H1 (cell line): ENCODE measurements at regions not wholly inside any gene's neighbourhood (a gene's known extent, or its start where the extent isn't known, plus 50 kb on each side); places are given as distances from the start of the nearest gene placed in this dataset.
"Not testable (repeated sequence)": the region's sequence is repeated elsewhere in the genome, so short reads cannot be mapped to it uniquely, and the experiment has no call there.

Source experiments
- CEBPB ChIP-seq: IDR thresholded peaks from 2 replicates; pipeline ENCODE4 v1.6.1; 2012; ENCODE audit warnings: low read depth, low read length
- EZH2 ChIP-seq: fragments of 200-600 bp; sonication (generic); IDR thresholded peaks from 2 replicates; pipeline ENCODE4 v1.7.1; 2012; ENCODE audit warnings: low read depth, mild to moderate bottlenecking, moderate library complexity, low read length, inconsistent platforms; ENCODE audit not compliant: severe bottlenecking
- POLR2A ChIP-seq, 2 experiments: IDR thresholded peaks; 1 replicate in 1 of 2; 2 replicates in 1 of 2; pipeline ENCODE4 v1.6.1; 2011; ENCODE audit warnings: low read depth in 2 of 2, low read length in 2 of 2, mild to moderate bottlenecking in 2 of 2; ENCODE audit errors: control extremely low read depth in 1 of 2
- POLR2AphosphoS5 ChIP-seq: IDR thresholded peaks from 2 replicates; pipeline ENCODE4 v1.6.1; 2011; ENCODE audit warnings: low read depth, low read length
- POU5F1 ChIP-seq: IDR thresholded peaks from 2 replicates; pipeline ENCODE4 v1.6.1; 2011; ENCODE audit warnings: low read depth, mild to moderate bottlenecking, low read length, moderate library complexity
- RNF2 ChIP-seq: fragments of 200-900, 300-1000 bp; sonication (generic); IDR thresholded peaks from 2 replicates; pipeline ENCODE4 v1.7.1; 2016; ENCODE audit warnings: borderline replicate concordance, low read depth, mild to moderate bottlenecking, antibody characterized with exemption, low read length; ENCODE audit not compliant: poor library complexity, severe bottlenecking; ENCODE audit errors: missing control alignments
- TBP ChIP-seq: IDR thresholded peaks from 2 replicates; pipeline ENCODE4 v1.6.1; 2011; ENCODE audit warnings: low read depth, low read length, improper control_type of control experiment
- TF ChIP-seq, protein P1 (sequence below), 3 experiments: IDR thresholded peaks; 1 replicate in 2 of 3; 2 replicates in 1 of 3; pipeline versions ENCODE4 v1.5.1 to v1.6.1; 2011; ENCODE audit warnings: low read length in 3 of 3, mild to moderate bottlenecking in 3 of 3, inconsistent platforms in 2 of 3, low read depth in 1 of 3, moderate library complexity in 1 of 3; ENCODE audit not compliant: insufficient read depth in 1 of 3; ENCODE audit errors: control extremely low read depth in 1 of 3
- TF ChIP-seq, protein P2 (sequence below): IDR thresholded peaks from 2 replicates; pipeline ENCODE4 v1.6.1; 2011; ENCODE audit warnings: low read length, improper control_type of control experiment
- TF ChIP-seq, protein P3 (sequence below): IDR thresholded peaks from 2 replicates; pipeline ENCODE4 v1.6.1; 2012; ENCODE audit warnings: inconsistent platforms
- TF ChIP-seq, protein P4 (sequence below): IDR thresholded peaks from 2 replicates; pipeline ENCODE4 v1.6.1; 2012; ENCODE audit warnings: low read length, inconsistent platforms

DNA sequence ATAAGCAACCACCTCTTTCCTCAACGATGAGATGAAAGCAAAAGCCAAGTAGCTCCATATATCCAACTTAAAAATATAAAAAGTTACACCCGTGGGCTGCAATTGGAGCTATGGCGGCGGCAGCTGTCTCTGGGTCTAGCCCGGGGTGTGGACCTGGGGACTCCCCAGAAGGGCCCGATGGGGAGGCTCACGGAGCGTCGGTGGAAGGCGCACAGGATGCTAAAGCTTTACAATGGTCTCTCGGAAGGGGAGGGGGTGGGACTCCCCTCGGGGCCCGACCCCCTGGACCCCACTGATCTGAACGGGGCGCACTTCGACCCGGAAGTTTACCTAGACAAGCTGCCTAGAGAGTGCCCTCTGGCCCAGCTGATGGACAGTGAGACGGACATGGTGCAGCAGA, 118.7 kb upstream of the HMX1 start:
- TF ChIP-seq, protein P1, sequence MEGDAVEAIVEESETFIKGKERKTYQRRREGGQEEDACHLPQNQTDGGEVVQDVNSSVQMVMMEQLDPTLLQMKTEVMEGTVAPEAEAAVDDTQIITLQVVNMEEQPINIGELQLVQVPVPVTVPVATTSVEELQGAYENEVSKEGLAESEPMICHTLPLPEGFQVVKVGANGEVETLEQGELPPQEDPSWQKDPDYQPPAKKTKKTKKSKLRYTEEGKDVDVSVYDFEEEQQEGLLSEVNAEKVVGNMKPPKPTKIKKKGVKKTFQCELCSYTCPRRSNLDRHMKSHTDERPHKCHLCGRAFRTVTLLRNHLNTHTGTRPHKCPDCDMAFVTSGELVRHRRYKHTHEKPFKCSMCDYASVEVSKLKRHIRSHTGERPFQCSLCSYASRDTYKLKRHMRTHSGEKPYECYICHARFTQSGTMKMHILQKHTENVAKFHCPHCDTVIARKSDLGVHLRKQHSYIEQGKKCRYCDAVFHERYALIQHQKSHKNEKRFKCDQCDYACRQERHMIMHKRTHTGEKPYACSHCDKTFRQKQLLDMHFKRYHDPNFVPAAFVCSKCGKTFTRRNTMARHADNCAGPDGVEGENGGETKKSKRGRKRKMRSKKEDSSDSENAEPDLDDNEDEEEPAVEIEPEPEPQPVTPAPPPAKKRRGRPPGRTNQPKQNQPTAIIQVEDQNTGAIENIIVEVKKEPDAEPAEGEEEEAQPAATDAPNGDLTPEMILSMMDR (IDR thresholded peaks at IDR 0.05; ENCODE audit: control extremely low read depth in 1 of 3, insufficient read depth in 1 of 3, low read depth in 1 of 3, low read length in 3 of 3): not testable (repeated sequence)
- not testable (repeated sequence) for TF ChIP-seq EZH2; TBP; RNF2; POLR2AphosphoS5; CEBPB; POU5F1; POLR2A (IDR thresholded peaks at IDR 0.05; ENCODE audit: control extremely low read depth in 1 of 2, low read depth in 2 of 2, low read length in 2 of 2)
- TF ChIP-seq, protein P2, sequence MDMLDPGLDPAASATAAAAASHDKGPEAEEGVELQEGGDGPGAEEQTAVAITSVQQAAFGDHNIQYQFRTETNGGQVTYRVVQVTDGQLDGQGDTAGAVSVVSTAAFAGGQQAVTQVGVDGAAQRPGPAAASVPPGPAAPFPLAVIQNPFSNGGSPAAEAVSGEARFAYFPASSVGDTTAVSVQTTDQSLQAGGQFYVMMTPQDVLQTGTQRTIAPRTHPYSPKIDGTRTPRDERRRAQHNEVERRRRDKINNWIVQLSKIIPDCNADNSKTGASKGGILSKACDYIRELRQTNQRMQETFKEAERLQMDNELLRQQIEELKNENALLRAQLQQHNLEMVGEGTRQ: not testable (repeated sequence)
- TF ChIP-seq, protein P3, sequence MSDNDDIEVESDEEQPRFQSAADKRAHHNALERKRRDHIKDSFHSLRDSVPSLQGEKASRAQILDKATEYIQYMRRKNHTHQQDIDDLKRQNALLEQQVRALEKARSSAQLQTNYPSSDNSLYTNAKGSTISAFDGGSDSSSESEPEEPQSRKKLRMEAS: not testable (repeated sequence)
- TF ChIP-seq, protein P4, sequence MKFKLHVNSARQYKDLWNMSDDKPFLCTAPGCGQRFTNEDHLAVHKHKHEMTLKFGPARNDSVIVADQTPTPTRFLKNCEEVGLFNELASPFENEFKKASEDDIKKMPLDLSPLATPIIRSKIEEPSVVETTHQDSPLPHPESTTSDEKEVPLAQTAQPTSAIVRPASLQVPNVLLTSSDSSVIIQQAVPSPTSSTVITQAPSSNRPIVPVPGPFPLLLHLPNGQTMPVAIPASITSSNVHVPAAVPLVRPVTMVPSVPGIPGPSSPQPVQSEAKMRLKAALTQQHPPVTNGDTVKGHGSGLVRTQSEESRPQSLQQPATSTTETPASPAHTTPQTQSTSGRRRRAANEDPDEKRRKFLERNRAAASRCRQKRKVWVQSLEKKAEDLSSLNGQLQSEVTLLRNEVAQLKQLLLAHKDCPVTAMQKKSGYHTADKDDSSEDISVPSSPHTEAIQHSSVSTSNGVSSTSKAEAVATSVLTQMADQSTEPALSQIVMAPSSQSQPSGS: not testable (repeated sequence)
